GM18517 (cell line): ENCODE measurements at regions not wholly inside any gene's neighbourhood (a gene's known extent, or its start where the extent isn't known, plus 50 kb on each side); places are given as distances from the start of the nearest gene placed in this dataset.
"Not testable (repeated sequence)": the region's sequence is repeated elsewhere in the genome, so short reads cannot be mapped to it uniquely, and the experiment has no call there.

Experiments
- ATAC-seq: cut with Tn5 transposase; IDR thresholded peaks from one replicate; pipeline ENCODE4 v1.9.1; 2021; ENCODE audit warnings: mild to moderate bottlenecking, moderate library complexity; ENCODE audit not compliant: unreplicated experiment

DNA sequence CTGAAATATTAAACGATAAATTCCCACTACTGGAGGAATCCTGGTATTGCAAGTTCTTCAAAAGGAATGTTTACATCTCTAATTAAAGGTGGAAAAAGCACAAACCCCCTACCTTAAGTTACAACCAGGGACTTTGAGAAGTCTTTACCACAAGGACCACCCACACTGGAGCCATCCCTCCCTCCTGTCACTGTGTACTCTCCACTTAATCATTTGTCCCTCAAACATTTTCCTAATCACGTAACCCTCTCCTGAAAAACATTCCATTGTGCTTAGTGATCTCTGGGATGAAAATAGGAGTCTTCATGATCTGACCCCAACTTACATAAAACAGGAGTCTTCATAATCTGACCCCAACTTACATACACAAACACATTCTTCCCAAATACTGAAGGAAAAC lies 85.7 kb downstream of the SUCLG1 start:
- ATAC-seq: no peak

DNA sequence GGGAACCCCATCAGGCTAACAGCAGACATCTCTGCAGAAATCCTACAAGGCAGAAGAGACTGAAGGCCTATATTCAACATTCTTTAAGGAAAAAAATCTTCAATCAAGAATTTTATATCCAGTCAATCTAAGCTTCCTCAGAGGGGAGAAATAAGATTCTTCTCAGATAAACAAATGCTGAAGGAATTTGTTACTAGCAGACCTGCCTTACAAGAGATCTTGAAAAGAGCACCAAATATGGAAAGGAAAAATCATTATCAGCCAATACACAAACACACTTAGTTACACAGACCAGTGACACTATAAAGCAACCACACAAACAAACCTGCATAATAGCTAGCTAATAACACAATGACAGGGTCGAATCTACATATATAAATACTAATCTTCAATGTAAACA lies 96.5 kb downstream of the SUCLG1 start:
- no peak for ATAC-seq

DNA sequence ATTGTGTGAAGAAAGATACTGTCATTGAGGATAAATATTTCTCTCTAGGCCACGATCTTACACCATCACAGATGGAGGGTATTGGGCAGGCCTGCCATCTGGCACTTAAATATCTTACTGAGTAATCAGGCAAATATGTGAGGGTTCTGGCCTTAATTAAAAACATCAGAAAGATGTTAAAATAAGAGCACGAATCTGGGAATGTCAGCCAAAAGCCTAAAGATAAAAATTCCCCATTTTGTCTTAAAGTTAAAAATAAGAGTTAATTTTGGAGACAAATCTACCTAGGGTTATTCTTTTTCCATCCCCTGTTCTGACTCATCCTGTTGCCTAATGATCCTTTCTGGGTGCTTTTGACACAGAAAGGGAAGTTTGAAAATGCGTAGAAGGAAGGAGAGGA lies 121.0 kb downstream of the SUCLG1 start:
- no peak for ATAC-seq

GRCh38 chr2:84327645-84328249 lies 131.3 kb downstream of the SUCLG1 start:
- no peak for ATAC-seq

DNA sequence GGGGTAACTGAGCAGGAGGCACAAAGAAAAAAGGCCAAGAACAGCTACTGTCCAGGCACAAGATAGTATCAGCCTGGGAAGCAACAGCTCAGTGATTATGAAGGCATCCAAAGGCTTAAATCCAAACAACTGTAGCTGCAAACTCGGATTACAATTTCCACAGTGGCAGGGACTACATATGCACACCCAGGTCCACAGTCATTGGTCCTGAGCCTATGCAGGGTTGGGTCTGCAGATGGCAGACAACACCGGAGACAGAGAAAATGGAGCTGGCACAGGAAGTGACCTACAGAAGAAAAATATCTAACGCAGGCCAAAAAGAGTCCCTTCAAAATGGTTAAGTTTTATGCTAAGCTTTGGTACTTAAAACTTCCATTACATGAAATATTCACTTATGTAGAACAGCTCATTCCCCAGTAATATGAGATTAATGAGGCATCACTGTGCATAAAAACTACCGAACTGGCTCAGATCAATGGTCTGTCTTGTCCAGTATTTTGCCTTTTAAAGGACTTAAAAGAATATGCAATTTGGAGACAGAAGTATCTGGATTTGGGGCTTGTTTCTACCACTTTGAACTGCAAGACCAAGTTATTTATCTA lies 132.1 kb downstream of the SUCLG1 start:
- no peak for ATAC-seq

DNA sequence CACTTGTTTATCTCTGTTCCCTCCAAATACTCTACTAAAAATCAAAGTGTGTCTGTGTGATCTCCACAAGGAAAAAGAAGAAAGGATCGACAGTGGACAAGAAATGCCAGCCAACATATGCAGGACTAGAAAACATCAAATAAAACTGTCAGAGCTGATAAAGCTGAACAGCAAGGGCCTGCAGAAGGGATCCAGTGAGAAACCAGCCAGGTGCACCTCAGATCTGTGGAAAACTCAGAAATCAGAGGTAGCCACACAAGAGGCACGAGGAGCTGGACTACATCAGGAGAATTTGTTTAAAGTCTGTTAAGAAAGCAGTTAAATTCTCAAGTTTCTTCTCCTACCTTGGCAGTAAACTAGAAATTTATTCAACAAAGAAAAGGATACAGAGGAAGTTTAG lies 135.2 kb downstream of the SUCLG1 start:
- ATAC-seq: no peak

DNA sequence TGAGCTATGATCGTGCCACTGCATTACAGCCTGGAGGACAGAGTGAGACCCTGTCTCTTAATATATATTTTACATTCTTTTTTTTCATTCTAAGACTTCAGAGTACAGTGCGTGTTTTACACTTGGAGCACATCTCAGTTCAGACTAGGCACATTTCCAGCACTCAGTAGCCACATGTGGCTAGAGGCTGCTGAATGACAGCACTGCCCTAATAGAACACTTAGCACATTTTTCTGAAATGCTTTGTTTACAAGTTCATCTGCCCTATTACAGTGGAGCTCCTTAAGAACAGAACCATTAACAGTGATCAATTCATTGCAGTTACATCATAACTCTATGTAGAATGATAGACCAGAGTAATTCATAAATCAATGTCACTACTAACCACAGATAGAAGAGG lies 138.1 kb downstream of the SUCLG1 start:
- no peak for ATAC-seq

GRCh38 chr2:84319581-84319980 lies 139.5 kb downstream of the SUCLG1 start:
- no peak for ATAC-seq

GRCh38 chr2:84317135-84317534 lies 141.9 kb downstream of the SUCLG1 start:
- ATAC-seq: no peak

DNA sequence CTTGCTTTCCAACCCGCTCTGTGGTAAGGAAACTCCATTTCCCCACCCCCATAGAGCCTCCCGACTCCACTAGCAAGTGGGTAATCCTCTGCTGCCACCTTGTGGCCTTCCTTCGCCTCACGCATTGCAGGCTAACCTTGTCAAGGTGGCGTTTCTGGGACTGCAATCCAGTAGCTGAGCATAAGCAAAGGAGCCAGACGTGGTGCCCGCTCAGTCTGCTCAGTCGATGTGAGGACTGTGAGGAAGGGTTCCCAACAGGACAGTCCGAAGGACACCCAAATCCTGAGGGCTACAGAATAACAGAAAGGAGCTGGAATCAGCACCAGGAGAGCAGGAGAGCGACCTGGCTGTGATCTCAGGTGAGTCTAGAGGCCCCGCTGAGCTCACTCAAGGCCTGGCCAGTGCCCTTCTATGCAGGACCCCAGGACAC lies 144.2 kb downstream of the SUCLG1 start:
- ATAC-seq: peak; percentile 96

DNA sequence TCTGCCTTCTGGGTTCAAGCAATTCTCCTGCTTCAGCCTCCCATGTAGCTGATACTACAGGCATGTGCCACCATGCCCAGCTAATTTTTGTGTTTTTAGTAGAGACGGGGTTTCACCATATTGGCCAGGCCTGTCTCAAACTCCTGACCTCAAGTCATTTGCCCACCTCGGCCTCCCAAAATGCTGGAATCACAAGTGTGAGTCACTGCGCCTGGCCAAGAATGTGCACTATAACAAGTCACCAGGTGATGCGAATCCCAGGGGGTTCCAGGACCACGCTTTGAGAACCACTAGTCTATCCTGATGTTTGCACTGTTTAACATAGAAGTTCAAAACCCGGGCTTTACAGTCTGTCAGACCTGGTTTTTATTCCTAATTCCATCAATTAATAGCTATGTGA lies 144.8 kb downstream of the SUCLG1 start:
- no peak for ATAC-seq

DNA sequence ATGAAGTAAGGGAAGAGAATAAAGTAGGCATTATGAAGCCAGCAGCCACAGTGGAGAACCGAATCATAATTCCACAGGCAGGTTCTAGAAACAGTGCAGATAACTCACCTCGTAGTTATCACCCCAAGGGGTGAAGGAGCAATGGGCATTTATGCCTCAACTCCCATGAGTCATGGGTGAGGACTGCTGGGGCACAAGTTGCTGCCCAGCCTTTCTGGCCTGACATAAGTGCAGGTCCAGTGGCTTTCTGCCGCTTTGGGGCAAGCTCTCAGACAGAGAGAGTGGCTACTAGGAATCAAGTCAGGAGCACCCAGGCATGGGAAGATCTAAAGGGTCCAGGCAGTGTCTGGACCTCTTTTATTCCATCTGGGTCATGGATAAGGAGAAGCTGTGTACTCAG lies 149.8 kb downstream of the SUCLG1 start:
- no peak for ATAC-seq

DNA sequence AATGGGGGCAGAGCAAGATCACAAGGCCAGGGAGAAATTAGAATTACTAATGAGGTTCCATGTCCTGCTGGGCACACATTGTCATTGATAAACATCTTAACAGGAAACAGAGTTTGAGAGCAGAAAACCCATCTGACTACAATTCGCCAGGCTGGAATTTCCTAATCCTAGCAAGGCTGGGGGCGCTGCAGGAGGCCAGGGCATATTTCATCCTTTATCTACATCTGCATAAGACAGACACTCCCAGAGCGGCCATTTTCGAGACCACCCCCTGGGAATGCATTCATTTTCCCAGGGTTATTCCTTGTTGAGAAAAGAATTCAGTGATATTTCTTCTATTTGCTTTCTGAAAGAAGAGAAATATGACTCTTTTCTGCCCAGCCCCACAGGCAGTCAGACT lies 152.7 kb downstream of the SUCLG1 start:
- no peak for ATAC-seq

- ATAC-seq: peak; percentile 98
These were observed 156.3 kb downstream of the SUCLG1 start for GRCh38 chr2:84302513-84303412.

- ATAC-seq: no peak
These were observed 157.4 kb downstream of the SUCLG1 start for GRCh38 chr2:84301717-84302116.

DNA sequence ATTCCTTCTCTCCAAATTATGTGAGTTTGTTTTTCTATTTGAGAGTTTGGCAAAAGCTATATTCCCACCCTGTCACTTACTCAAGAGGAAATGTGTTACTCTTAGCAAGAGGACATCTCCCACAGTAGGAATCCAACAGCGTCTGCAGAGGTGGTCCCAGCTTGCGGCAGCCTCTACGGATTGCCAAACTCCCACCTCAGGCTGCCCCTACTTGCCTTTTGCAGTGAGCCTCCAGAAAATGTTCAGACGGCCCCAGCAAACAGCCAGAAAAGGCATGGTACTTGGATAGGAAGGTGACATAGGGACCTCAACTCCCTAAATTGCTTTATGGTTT lies 158.4 kb downstream of the SUCLG1 start:
- ATAC-seq: no peak

DNA sequence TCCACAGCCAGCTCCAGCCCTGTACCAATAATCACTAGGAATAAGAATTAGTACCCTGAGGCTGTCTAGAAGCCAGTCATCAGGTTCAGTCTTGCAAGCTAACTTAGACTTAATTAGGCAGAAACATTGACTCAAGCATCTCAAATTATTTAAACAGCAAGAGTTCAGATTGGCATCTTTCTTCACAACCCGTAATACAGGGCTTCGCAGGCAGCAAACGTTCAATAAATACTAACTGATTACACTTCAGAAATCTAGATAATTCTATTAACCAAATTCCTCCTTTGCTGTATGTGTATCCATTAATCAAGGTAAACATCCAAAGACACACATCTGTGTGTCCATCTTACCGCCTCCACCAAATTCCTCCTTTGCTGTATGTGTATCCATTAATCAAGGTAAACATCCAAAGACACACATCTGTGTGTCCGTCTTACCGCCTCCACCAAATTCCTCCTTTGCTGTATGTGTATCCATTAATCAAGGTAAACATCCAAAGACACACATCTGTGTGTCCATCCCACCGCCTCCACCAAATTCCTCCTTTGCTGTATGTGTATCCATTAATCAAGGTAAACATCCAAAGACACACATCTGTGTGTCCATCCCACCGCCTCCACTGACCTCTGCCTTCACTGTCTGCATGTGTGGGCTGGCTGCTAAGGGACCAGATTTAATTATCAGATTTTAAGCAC lies 158.9 kb downstream of the SUCLG1 start:
- ATAC-seq: not testable (repeated sequence)

- no peak for ATAC-seq
These were observed 159.8 kb downstream of the SUCLG1 start for GRCh38 chr2:84299211-84299775.

DNA sequence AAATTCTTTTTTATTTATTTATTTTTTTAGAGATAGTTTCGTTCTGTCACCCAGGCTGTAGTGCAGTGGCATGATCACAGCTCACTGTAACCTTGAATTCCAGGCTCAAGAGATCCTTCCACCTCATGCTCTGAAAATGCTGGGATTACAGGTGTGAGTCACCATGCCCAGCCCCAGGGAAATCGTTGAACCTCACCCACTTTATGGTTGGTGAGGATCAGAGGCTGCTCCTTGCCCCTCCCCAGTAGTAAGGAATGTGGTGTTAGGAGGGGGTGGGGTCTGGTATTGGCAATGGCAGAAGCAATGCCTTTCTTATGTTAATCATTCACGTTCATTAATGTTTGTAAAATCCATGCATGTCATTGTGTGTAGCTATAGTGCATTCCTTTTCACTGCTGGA lies 161.9 kb downstream of the SUCLG1 start:
- ATAC-seq: no peak

DNA sequence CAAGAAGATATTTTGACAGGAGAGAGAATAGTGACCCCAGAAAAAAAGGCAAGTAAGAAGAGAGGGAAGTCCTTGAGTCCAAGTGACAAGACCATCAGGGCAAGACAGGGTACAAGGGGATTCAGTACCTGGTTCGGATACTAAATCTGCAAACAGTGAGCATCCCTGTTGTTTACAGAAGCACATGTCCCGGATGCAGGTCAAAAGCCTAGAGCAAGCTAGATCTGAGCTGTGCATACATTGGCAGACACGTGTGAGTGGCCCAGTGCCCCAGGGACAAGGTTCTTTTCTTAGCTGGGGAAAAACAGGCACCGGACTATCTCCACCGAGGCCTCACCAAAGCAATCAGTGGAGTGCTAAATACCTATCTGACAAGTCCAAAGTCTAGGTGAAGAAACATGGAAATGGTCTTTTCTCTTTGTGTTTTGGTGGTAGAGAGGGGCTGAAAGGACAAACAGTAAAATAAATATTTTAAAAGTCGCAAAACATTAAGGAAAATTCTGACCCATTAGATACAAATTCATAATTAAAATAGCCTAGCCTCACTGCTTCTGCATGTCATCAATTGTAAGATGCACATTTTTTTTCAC lies 165.2 kb downstream of the SUCLG1 start:
- ATAC-seq: no peak

GRCh38 chr2:84292545-84292944 lies 166.5 kb downstream of the SUCLG1 start:
- no peak for ATAC-seq
